Vagina (tissue), 2 donors: ENCODE measurements at regions not wholly inside any gene's neighbourhood (a gene's known extent, or its start where the extent isn't known, plus 50 kb on each side); places are given as distances from the start of the nearest gene placed in this dataset.

Experiments
- POLR2A ChIP-seq, 2 donors: fragments of 450-650 bp; IDR thresholded peaks; one replicate each; pipeline ENCODE4 v1.6.1; 2017; ENCODE audit warnings: antibody characterized with exemption in 2 of 2, mild to moderate bottlenecking in 2 of 2, moderate library complexity in 2 of 2
- POLR2AphosphoS5 ChIP-seq, 2 donors: sonication (generic); formaldehyde crosslinking; IDR thresholded peaks; one replicate each; pipeline ENCODE4 v1.9.0; 2017; ENCODE audit warnings: antibody characterized with exemption in 2 of 2, mild to moderate bottlenecking in 2 of 2, low read depth in 1 of 2; ENCODE audit not compliant: insufficient read depth in 1 of 2
- TF ChIP-seq, protein P1 (sequence below), 3 experiments: fragments of 450-650 bp in 2 of 3; fragments of 200-600 bp in 1 of 3; sonication (generic) in 1 of 3; IDR thresholded peaks; one replicate each; pipeline ENCODE4 v1.5.1; 2017 to 2019; ENCODE audit warnings: antibody characterized with exemption in 3 of 3, mild to moderate bottlenecking in 2 of 3, moderate library complexity in 2 of 3

DNA sequence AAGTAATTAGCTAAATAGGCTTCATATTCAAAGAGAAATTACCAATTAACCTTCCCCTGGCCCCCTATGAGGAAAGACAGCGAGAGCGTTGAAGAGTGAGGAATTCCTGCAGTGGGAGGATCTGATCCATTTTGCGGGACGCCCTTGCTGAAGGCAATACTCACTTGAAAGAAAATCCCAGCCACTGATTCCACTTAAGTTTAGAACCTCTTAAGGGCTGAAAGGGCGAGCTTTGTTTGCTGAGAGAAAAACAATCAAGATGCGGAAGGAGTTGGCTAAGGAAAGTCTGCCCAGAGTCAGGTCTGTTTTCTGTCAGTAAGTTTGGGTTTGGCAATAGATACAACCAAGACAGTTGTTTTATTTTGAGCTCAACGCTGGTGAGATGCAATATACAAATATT lies 102.8 kb upstream of the GBE1 start:
- TF ChIP-seq, protein P1, sequence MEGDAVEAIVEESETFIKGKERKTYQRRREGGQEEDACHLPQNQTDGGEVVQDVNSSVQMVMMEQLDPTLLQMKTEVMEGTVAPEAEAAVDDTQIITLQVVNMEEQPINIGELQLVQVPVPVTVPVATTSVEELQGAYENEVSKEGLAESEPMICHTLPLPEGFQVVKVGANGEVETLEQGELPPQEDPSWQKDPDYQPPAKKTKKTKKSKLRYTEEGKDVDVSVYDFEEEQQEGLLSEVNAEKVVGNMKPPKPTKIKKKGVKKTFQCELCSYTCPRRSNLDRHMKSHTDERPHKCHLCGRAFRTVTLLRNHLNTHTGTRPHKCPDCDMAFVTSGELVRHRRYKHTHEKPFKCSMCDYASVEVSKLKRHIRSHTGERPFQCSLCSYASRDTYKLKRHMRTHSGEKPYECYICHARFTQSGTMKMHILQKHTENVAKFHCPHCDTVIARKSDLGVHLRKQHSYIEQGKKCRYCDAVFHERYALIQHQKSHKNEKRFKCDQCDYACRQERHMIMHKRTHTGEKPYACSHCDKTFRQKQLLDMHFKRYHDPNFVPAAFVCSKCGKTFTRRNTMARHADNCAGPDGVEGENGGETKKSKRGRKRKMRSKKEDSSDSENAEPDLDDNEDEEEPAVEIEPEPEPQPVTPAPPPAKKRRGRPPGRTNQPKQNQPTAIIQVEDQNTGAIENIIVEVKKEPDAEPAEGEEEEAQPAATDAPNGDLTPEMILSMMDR (IDR thresholded peaks at IDR 0.05), result no peak
- TF ChIP-seq POLR2AphosphoS5 (IDR thresholded peaks at IDR 0.05; ENCODE audit: insufficient read depth in 1 of 2, low read depth in 1 of 2), result no peak
- no peak for TF ChIP-seq POLR2A (IDR thresholded peaks at IDR 0.05)
